Left renal cortex interstitium (tissue), 4 donors: ENCODE measurements at regions not wholly inside any gene's neighbourhood (a gene's known extent, or its start where the extent isn't known, plus 50 kb on each side); places are given as distances from the start of the nearest gene placed in this dataset.
"Not testable (repeated sequence)": the region's sequence is repeated elsewhere in the genome, so short reads cannot be mapped to it uniquely, and the experiment has no call there.

Source experiments
- DNase-seq, 4 donors: peaks; one replicate each; pipeline ENCODE4 v3.0.0-alpha.2; 2013; ENCODE audit warnings: low read depth in 4 of 4, low spot score in 2 of 4, missing footprints in 1 of 4

GRCh38 chr14:27199272-27199671 lies 601.4 kb upstream of the NOVA1 start:
- DNase-seq, result no peak

GRCh38 chr14:27205036-27205435 lies 607.2 kb upstream of the NOVA1 start:
- DNase-seq, result no peak

- DNase-seq, result no peak
Observed at GRCh38 chr14:27211741-27212140, 613.9 kb upstream of the NOVA1 start.

GRCh38 chr14:27222671-27223070 lies 624.8 kb upstream of the NOVA1 start:
- no peak for DNase-seq

- DNase-seq, result peak in 3 of 4 donors; percentile 13 to 24 (median 13)
Observed at GRCh38 chr14:27223906-27224305, 626.1 kb upstream of the NOVA1 start.

GRCh38 chr14:27228053-27228452 lies 630.2 kb upstream of the NOVA1 start:
- no peak for DNase-seq

GRCh38 chr14:27234331-27234730 lies 636.5 kb upstream of the NOVA1 start:
- DNase-seq, result no peak

GRCh38 chr14:27236601-27237000 lies 638.8 kb upstream of the NOVA1 start:
- DNase-seq, result no peak

- no peak for DNase-seq
Observed at GRCh38 chr14:27242874-27243273, 645.0 kb upstream of the NOVA1 start.

- DNase-seq, result no peak
Observed at GRCh38 chr14:27243365-27243764, 645.5 kb upstream of the NOVA1 start.

- DNase-seq, result no peak
Observed at GRCh38 chr14:27245947-27246346, 648.1 kb upstream of the NOVA1 start.

- no peak for DNase-seq
Observed at GRCh38 chr14:27253966-27254365, 656.1 kb upstream of the NOVA1 start.

GRCh38 chr14:27256805-27257204 lies 659.0 kb upstream of the NOVA1 start:
- no peak for DNase-seq

GRCh38 chr14:27267876-27268275 lies 670.0 kb upstream of the NOVA1 start:
- DNase-seq, result no peak

GRCh38 chr14:27270716-27271115 lies 672.9 kb upstream of the NOVA1 start:
- no peak for DNase-seq

- no peak for DNase-seq
Observed at GRCh38 chr14:27278341-27278740, 680.5 kb upstream of the NOVA1 start.

GRCh38 chr14:27305441-27305945 lies 707.7 kb upstream of the NOVA1 start:
- DNase-seq, result no peak

GRCh38 chr14:27312730-27313129 lies 714.9 kb upstream of the NOVA1 start:
- not testable (repeated sequence) for DNase-seq

- no peak for DNase-seq
Observed at GRCh38 chr14:27314231-27314630, 716.4 kb upstream of the NOVA1 start.

- no peak for DNase-seq
Observed at GRCh38 chr14:27315477-27315876, 717.6 kb upstream of the NOVA1 start.

GRCh38 chr14:27315947-27316346 lies 718.1 kb upstream of the NOVA1 start:
- no peak for DNase-seq

- DNase-seq, result no peak
Observed at GRCh38 chr14:27318774-27319420, 721.1 kb upstream of the NOVA1 start.

- DNase-seq, result no peak
Observed at GRCh38 chr14:27320261-27320660, 722.4 kb upstream of the NOVA1 start.
